ENCODE measurements at regions not wholly inside any gene's neighbourhood (a gene's known extent, or its start where the extent isn't known, plus 50 kb on each side); places are given as distances from the start of the nearest gene placed in this dataset.

DNA sequence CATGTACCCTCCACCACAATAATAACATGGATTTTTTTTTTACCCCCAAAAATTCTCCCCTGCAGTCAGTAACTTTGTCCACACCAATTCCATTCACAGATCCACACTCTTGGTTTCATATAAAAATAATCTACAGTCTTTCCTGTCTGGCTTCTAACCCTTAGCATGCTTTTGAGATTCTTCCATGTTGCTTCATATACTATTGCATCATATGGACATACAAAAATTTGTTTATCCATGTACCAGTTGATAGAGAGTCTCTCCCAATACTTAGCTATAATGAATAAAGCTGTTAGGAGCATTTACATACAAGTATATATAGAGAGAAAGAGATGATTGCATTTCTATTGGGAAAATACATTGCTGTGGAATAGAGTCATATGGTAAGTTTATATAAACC, 575.0 kb downstream of the XPNPEP1 start:
- DNase-seq (ENCODE audit: low spot score) (no peak), ATAC-seq (ENCODE audit: insufficient number of reproducible peaks, low FRiP score, low read depth) (no peak)
- no peak overlapping the region for H3K4me3 ChIP-seq
- no peaks in the 10 kb centered on the region for H3K4me1 ChIP-seq (ENCODE audit: control insufficient read depth in 1 of 2, low read depth in 2 of 2)
- no peaks in the 10 kb centered on the region for H3K27me3 ChIP-seq (replicated peaks; ENCODE audit: insufficient read depth)
- TF ChIP-seq, protein P1, sequence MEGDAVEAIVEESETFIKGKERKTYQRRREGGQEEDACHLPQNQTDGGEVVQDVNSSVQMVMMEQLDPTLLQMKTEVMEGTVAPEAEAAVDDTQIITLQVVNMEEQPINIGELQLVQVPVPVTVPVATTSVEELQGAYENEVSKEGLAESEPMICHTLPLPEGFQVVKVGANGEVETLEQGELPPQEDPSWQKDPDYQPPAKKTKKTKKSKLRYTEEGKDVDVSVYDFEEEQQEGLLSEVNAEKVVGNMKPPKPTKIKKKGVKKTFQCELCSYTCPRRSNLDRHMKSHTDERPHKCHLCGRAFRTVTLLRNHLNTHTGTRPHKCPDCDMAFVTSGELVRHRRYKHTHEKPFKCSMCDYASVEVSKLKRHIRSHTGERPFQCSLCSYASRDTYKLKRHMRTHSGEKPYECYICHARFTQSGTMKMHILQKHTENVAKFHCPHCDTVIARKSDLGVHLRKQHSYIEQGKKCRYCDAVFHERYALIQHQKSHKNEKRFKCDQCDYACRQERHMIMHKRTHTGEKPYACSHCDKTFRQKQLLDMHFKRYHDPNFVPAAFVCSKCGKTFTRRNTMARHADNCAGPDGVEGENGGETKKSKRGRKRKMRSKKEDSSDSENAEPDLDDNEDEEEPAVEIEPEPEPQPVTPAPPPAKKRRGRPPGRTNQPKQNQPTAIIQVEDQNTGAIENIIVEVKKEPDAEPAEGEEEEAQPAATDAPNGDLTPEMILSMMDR (IDR thresholded peaks at IDR 0.05), result no peak
- no peaks in the 10 kb centered on the region for H3K9me3 ChIP-seq
- no peaks in the 10 kb centered on the region for H3K36me3 ChIP-seq
- H3K27ac ChIP-seq, result no peak overlapping the region

DNA sequence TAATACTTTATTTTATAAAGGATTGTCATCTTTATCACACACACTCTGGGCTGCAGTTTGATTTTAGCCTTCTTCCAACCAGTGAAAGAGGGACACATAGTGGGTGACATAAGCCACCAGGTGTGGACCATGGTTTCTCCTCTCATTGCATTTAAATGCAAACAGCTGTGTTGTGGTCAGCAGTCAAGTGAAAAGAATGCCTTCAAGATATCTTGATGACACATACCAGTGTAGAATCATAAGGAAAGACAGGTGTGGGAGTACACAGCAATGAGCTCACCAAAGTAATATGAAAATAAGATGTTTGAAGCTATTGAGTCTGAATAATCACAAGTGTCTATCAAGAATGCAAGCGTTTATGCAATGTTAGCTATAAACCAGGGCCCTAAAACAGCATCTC, 580.0 kb downstream of the XPNPEP1 start:
- H3K4me1 ChIP-seq (ENCODE audit: control insufficient read depth in 1 of 2, low read depth in 2 of 2), result no peaks in the 10 kb centered on the region
- ATAC-seq (ENCODE audit: insufficient number of reproducible peaks, low FRiP score, low read depth) (no peak), DNase-seq (ENCODE audit: low spot score) (no peak)
- H3K27me3 ChIP-seq (replicated peaks; ENCODE audit: insufficient read depth), result no peaks in the 10 kb centered on the region
- H3K9me3 ChIP-seq, result no peaks in the 10 kb centered on the region
- H3K36me3 ChIP-seq, result no peaks in the 10 kb centered on the region
- TF ChIP-seq, protein P1 (IDR thresholded peaks at IDR 0.05), result no peak
- no peak overlapping the region for H3K27ac ChIP-seq
- no peak overlapping the region for H3K4me3 ChIP-seq

DNA sequence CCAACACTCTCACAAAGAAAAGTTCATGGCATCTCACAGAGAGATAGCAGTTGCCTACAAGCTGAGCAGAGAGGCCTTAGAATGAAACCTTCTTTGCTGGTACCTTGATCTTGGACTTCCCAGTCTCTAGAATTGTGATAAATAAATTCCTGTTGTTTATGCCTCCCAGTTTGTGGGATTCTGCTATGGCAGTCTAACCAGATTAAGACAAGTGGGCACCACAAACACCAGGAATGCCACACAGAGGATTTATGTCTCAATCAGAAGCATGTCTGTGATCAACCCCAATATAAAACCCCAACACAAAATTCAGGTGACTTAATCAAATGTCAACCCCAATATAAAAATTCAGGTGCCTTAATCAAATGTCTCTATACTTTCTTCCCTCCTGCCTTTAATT, 581.3 kb downstream of the XPNPEP1 start:
- DNase-seq (ENCODE audit: low spot score) (no peak), ATAC-seq (ENCODE audit: insufficient number of reproducible peaks, low FRiP score, low read depth) (no peak)
- H3K4me1 ChIP-seq (ENCODE audit: control insufficient read depth in 1 of 2, low read depth in 2 of 2), result no peaks in the 10 kb centered on the region
- no peaks in the 10 kb centered on the region for H3K36me3 ChIP-seq
- no peaks in the 10 kb centered on the region for H3K9me3 ChIP-seq
- no peak overlapping the region for H3K4me3 ChIP-seq
- no peaks in the 10 kb centered on the region for H3K27me3 ChIP-seq (replicated peaks; ENCODE audit: insufficient read depth)
- no peak overlapping the region for H3K27ac ChIP-seq
- TF ChIP-seq, protein P1 (IDR thresholded peaks at IDR 0.05), result no peak

DNA sequence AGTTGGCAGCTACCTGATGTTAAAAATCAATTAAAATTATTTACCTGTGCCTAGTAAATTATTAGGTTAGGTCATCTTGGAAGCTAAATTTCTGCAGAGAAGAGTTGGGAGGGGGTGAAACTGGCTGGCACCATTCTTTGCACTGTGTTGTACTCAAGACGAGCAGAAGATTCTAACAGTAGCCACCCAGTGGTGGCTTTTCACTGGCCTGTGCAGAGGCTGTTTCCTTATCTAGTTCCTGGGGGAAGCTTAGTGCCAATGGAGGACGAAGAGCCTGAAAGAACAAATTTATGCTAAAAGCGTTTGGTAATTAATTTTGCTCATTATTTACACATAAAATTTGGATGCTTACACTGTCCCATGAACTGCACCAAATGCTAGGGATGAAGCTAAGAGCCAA, 595.3 kb downstream of the XPNPEP1 start:
- no peak for DNase-seq (ENCODE audit: low spot score)
- Histone ChIP-seq H3K4me3 (no peak overlapping the region), H3K27ac (no peak overlapping the region), H3K27me3 (replicated peaks; ENCODE audit: insufficient read depth) (no peaks in the 10 kb centered on the region), H3K4me1 (ENCODE audit: control insufficient read depth in 1 of 2, low read depth in 2 of 2) (no peaks in the 10 kb centered on the region), H3K9me3 (no peaks in the 10 kb centered on the region), H3K36me3 (no peaks in the 10 kb centered on the region)
- ATAC-seq (ENCODE audit: insufficient number of reproducible peaks, low FRiP score, low read depth), result no peak
- TF ChIP-seq, protein P1 (IDR thresholded peaks at IDR 0.05), result no peak

DNA sequence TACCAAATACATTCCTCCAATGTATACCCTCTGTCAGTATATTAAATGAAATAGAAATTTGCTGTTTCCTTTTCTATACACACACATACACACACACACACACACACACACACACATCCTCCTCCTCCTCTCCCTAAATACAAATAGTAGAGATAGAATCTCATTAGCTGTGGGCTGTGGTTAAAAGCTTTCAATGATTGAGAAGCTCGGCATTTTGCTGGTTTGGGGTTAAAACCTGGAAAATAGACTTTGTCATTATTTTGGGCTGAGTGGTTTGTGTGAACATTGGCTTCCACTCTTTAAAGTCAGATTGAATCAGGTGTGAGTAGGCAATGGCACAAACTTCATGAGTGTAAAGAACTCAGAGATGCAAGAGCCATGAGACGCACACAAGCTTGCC, 596.0 kb downstream of the XPNPEP1 start:
- no peak for DNase-seq (ENCODE audit: low spot score)
- Histone ChIP-seq H3K27ac (no peak overlapping the region), H3K27me3 (replicated peaks; ENCODE audit: insufficient read depth) (no peaks in the 10 kb centered on the region), H3K4me3 (no peak overlapping the region), H3K4me1 (ENCODE audit: control insufficient read depth in 1 of 2, low read depth in 2 of 2) (no peaks in the 10 kb centered on the region), H3K36me3 (no peaks in the 10 kb centered on the region), H3K9me3 (no peaks in the 10 kb centered on the region)
- ATAC-seq (ENCODE audit: insufficient number of reproducible peaks, low FRiP score, low read depth), result no peak
- TF ChIP-seq, protein P1 (IDR thresholded peaks at IDR 0.05), result no peak
